ENCODE measurements at regions not wholly inside any gene's neighbourhood (a gene's known extent, or its start where the extent isn't known, plus 50 kb on each side); places are given as distances from the start of the nearest gene placed in this dataset.

GRCh38 chr2:238963161-238963970, 115.5 kb downstream of the TWIST2 start:
- DNase-seq (ENCODE audit: low read depth in 4 of 4, low spot score in 1 of 4), result no peak

GRCh38 chr2:238963971-238964328, 116.1 kb downstream of the TWIST2 start:
- DNase-seq (ENCODE audit: low read depth in 4 of 4, low spot score in 1 of 4), result no peak

DNA sequence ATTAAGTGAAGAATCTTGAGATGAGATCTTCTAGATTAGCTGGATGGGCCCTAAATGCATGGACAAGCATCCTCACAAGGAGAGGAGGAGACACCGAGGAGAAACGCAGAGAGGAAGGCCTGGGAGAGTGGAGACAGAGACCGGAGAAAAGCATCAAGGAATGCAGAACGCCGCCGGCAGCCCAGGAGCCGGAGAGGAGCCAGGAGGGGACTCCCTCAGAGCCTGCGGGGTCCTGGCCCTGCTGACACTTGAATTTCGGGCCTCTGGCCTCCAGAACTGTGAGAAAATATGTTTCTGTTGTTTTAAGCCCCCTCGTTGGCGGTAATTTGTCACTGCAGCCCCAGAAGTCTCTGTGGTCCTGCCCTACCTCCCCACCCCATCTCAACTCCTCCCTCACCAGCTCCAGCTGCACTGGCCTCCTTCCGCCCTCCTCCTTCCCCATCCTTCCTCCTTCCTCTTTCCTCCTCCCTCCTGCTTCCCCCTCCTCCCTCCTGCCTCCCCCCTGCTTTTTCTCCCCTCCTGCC, 116.7 kb downstream of the TWIST2 start:
- DNase-seq (ENCODE audit: low read depth in 4 of 4, low spot score in 1 of 4), result no peak

GRCh38 chr2:238965371-238966071, 117.6 kb downstream of the TWIST2 start:
- no peak for DNase-seq (ENCODE audit: low read depth in 4 of 4, low spot score in 1 of 4)

DNA sequence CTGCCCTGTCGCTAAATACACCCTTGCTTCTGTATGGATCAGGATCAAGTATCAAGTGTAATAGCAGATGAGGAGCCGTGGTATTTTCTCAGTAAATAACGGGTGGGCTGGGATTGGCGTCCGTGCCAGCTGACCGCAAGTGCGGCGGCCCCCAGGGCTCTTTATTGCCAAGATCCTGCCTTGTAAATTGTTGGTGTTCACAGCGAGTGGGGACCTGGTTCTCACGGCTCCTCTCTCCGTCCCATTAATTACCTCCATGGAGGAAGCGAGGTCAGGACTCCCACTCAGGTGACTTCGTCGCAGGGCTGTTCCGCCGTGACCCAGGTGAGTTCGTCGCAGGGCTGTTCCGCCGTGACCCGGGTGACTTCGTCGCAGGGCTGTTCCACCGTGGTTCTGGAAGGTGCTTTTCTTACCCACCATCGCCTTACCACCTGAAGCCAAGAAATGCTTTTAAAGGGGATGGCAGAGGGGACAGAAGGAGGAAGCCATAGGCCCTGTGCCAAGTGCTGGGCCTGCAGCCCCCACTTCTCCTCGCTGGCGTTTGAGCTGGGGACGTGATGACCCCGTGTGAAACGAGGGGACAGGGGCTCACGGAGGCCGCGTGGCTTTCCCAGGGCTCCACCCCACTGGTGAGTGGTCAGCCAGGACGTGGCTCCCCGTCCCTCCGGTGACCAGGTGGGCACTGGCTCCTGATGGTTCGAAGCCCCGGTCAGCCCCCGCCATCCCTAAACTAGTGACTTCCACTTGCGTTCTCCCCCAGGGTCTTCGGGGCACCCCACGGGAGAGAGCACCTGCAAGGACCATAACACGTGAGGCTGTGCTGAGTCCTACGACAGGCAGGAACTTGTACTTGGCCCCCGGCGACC, 118.4 kb downstream of the TWIST2 start:
- no peak for DNase-seq (ENCODE audit: low read depth in 4 of 4, low spot score in 1 of 4)

- DNase-seq (ENCODE audit: low read depth in 4 of 4, low spot score in 1 of 4), result no peak
Observed at GRCh38 chr2:238967031-238967977, 119.4 kb downstream of the TWIST2 start.

DNA sequence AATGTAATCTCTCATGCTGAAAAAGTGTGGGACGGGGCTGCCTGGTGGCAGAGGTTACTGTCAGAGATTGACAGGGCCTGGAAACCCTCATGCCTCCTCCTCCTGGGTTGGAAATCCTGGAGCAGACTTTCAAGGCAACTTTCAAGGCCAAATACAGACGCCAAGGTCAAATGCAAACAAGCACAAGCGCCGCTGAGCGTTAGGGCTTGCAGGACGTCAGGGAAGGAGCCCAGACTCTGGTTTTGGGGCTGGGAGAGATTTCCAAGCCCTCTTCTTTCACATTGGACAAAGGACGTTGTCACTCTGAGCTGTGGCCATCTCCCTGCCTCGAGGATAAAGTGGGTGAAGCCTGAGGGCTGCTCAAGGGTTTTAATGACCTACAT, 120.1 kb downstream of the TWIST2 start:
- DNase-seq (ENCODE audit: low read depth in 4 of 4, low spot score in 1 of 4), result no peak

DNA sequence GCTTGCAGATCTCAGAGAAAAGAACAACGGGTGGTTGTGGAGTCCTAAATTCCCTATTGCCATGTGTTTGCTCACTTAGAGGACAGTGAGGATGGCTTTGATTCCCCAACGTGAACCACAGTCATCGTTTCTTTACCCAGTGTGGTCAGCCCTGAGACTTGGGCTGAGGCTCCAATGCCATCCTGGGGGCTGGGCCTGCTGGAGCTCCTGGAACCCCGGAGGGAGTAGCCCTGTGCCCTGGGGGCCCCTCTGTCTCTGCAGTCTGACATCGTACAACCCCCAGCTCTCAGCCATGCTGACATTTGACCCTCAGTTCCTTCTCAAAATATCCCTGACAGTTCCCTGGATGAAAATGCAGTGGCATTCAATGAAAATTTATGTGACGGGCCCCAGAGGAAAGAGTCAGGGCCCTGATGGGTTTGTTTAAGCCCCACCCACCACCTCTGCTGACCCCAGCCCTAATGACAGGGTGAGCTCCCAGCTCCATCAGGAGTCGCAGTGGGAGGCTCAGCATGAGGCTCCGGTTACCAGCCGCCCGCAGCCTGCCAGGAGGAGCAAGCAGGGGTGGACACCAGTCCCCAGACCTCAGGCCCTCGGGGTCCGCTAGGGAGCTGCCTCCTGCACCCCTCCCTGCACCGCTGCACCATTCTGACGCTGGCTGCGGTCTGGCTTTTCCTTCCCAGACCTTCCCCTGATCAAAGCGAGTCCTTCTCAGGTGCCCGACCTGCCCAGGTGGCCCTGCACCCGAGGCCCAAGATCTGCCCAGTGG, 120.9 kb downstream of the TWIST2 start:
- DNase-seq (ENCODE audit: low read depth in 4 of 4, low spot score in 1 of 4), result no peak

DNA sequence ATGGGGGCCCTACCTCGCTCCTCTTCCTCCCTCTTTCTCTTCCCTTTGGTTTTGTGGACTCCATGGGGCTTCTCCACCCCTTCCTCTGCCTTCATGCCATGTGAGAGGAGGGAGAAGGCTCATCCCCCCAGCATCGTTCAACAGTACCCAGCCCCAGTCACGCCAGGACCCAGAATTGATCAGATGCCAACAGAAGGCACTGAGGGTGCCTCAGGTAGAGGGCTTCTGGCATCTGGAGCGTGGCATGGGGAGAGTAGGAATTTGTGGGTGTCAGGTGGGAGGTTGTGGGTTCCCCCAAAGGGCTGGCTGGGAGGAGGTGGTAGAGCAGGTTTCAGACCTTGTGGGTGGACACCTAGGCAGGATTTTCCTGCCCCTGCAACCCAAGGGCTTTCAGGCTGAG, 122.0 kb downstream of the TWIST2 start:
- no peak for DNase-seq (ENCODE audit: low read depth in 4 of 4, low spot score in 1 of 4)

GRCh38 chr2:238970553-238971081, 122.7 kb downstream of the TWIST2 start:
- peak; percentile 10 to 31 (median 25) for DNase-seq (ENCODE audit: low read depth in 4 of 4, low spot score in 1 of 4)

DNA sequence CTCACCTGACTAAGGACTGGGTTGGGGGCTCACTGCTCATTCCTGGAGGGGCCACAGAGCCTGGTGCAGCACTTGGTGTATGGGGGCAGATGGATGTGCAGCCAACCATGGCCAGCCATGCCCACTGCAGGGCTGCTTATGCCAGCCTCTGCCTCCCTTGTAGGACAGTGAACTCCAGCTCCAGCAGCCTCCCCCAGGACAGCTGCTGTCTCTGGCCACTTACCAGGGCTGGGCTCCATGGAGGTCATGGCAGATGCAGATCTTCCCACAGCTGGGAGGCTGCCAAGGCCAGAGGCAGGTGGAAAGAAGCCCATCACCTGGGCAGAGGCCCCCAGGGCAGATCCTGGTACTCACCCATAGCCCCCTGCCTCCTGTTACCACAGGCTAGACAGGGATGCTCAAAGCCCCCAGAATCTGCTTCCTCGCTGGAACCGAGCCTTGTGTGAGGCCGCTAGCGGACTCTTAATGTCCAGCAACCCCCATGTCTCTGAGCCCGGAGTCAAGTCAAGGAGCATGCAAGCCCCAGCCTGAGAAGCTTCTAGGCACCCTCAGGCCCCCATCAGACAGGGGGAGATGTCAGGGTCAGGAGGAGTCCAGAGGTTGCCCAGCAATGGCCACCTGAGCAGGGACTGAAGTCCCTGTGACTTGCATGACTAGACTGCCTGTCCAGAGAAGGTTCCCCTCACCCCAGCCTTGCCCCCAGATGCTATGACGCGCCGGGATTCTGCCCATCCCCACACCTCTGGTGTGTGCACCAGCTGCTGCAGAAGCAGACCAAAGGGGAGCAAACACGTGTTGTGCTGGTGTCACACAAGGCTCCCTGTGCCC, 123.6 kb downstream of the TWIST2 start:
- DNase-seq (ENCODE audit: low read depth in 4 of 4, low spot score in 1 of 4), result no peak

GRCh38 chr2:238972146-238972445, 124.2 kb downstream of the TWIST2 start:
- no peak for DNase-seq (ENCODE audit: low read depth in 4 of 4, low spot score in 1 of 4)

- DNase-seq (ENCODE audit: low read depth in 4 of 4, low spot score in 1 of 4), result no peak
Observed at GRCh38 chr2:238973038-238973739, 125.3 kb downstream of the TWIST2 start.

GRCh38 chr2:238974081-238974480, 126.2 kb downstream of the TWIST2 start:
- DNase-seq (ENCODE audit: low read depth in 4 of 4, low spot score in 1 of 4), result no peak

DNA sequence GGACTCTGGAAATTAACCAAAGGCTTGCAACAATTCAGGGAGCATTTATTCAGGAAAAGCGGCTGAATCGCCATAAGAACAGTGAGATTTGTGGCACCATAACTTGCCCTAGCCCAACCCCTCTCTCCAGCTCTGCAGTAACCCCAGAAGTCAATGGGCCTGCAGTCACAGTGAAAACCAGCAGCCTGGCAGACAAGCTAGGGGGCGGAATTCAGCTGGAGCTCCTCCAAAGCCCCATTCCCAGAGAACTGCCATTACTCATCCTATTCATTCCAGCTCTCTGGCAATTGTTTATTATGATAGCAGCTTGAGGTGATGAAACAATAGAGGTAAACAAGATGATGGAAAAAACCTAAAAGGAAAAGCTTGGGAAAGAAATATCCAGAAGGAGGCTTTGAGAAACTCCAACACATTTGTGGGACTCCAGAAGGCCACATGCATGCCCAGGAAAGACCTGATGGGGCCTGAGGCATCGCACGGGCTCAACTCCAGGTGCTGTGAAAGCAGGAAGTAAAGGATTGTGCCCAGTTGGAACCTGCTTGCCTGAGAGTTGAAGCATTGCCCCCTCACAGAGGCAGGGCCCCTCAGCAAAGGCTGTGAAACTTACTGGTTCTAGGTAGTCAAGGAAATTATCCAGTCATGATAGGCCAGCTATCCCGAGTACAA, 126.7 kb downstream of the TWIST2 start:
- DNase-seq (ENCODE audit: low read depth in 4 of 4, low spot score in 1 of 4), result no peak

DNA sequence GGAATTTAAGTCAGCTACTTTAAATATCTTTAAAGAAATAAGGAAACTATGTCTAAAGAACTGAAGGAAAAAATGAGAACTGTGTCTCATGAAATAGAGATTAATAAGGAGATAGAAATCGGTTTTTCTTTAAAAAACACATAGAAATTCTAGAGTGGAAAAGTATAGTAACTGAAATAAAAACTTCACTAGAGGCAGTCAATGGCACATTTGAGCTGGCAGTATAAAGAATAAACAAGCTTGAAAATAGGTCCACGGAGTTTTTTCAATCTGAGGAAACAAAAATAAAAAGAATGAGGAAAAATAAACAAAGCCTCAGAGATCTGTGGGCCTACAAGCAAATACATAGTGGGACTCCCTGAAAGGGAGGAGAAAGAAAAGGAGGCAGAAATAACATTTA, 127.5 kb downstream of the TWIST2 start:
- DNase-seq (ENCODE audit: low read depth in 4 of 4, low spot score in 1 of 4), result no peak

DNA sequence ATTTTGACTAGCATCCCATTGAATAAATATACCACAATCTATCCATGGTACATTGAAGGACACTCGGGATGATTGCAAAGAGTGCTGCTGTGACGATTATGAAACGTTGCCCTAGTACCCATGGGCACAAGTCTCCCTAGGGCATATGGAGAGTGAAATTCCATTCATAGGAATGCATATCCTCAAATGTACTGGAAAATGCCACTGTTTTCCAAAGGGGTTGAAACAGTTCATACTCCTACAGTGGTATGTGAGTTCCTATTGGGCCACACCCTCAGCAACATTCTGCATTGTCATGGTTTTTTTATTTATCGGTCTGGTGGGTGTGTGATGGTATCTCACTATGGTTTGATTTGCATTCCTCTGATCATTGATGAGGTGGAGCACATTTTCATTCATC, 130.6 kb downstream of the TWIST2 start:
- DNase-seq (ENCODE audit: low read depth in 4 of 4, low spot score in 1 of 4), result no peak

GRCh38 chr2:238979636-238980035, 131.8 kb downstream of the TWIST2 start:
- no peak for DNase-seq (ENCODE audit: low read depth in 4 of 4, low spot score in 1 of 4)
